Endothelial cell (in vitro differentiated cells): ENCODE measurements at regions not wholly inside any gene's neighbourhood (a gene's known extent, or its start where the extent isn't known, plus 50 kb on each side); places are given as distances from the start of the nearest gene placed in this dataset.
"Not testable (repeated sequence)": the region's sequence is repeated elsewhere in the genome, so short reads cannot be mapped to it uniquely, and the experiment has no call there.

Source experiments
- DNase-seq: peaks from one replicate; pipeline ENCODE4 v3.0.0; 2021; ENCODE audit warnings: low spot score
- H3K27ac Mint-ChIP-seq: one replicate; pipeline ENCODE4 v1.8.0; 2021; ENCODE audit warnings: mixed read lengths, inconsistent platforms; ENCODE audit not compliant: unreplicated experiment
- H3K27me3 Mint-ChIP-seq: one replicate; pipeline ENCODE4 v1.8.0; 2021; ENCODE audit warnings: mild to moderate bottlenecking, moderate library complexity, mixed read lengths, inconsistent platforms; ENCODE audit not compliant: unreplicated experiment
- H3K36me3 Mint-ChIP-seq: one replicate; pipeline ENCODE4 v1.8.0; 2021; ENCODE audit warnings: mild to moderate bottlenecking, low read depth, mixed read lengths, inconsistent platforms; ENCODE audit not compliant: unreplicated experiment
- H3K4me1 Mint-ChIP-seq: one replicate; pipeline ENCODE4 v1.8.0; 2021; ENCODE audit warnings: mild to moderate bottlenecking, mixed read lengths, inconsistent platforms; ENCODE audit not compliant: unreplicated experiment
- H3K4me3 Mint-ChIP-seq: one replicate; pipeline ENCODE4 v1.8.0; 2021; ENCODE audit warnings: mild to moderate bottlenecking, mixed read lengths, inconsistent platforms; ENCODE audit not compliant: unreplicated experiment
- H3K9me3 Mint-ChIP-seq: one replicate; pipeline ENCODE4 v1.8.0; 2021; ENCODE audit warnings: mixed read lengths, inconsistent platforms; ENCODE audit not compliant: unreplicated experiment
- CTCF ChIP-seq: fragments of 200-600 bp; sonication (generic); IDR thresholded peaks from one replicate; pipeline ENCODE4 v1.5.0; 2021; ENCODE audit warnings: antibody characterized with exemption; ENCODE audit not compliant: unreplicated experiment

GRCh38 chr17:71809537-71809936 lies 311.3 kb upstream of the SOX9 start:
- H3K36me3 Mint-ChIP-seq: no peaks in the 10 kb centered on the region
- no peak overlapping the region for H3K27ac Mint-ChIP-seq
- no peaks in the 10 kb centered on the region for H3K4me1 Mint-ChIP-seq
- no peak for TF ChIP-seq CTCF
- H3K4me3 Mint-ChIP-seq: no peak overlapping the region
- peaks cover 6% of the 10 kb centered on the region for H3K27me3 Mint-ChIP-seq
- DNase-seq: no peak
- H3K9me3 Mint-ChIP-seq: no peaks in the 10 kb centered on the region

GRCh38 chr17:71813861-71814260 lies 307.0 kb upstream of the SOX9 start:
- not testable (repeated sequence) for H3K27ac Mint-ChIP-seq, H3K4me1 Mint-ChIP-seq, H3K36me3 Mint-ChIP-seq, H3K4me3 Mint-ChIP-seq, H3K27me3 Mint-ChIP-seq, DNase-seq, H3K9me3 Mint-ChIP-seq

GRCh38 chr17:71821511-71821910 lies 299.3 kb upstream of the SOX9 start:
- TF ChIP-seq CTCF: no peak
- H3K27me3 Mint-ChIP-seq: no peaks in the 10 kb centered on the region
- no peak overlapping the region for H3K27ac Mint-ChIP-seq

GRCh38 chr17:71824671-71825070 lies 296.1 kb upstream of the SOX9 start:
- H3K9me3 Mint-ChIP-seq: no peaks in the 10 kb centered on the region
- no peaks in the 10 kb centered on the region for H3K27me3 Mint-ChIP-seq
- peaks cover 11% of the 10 kb centered on the region for H3K4me1 Mint-ChIP-seq
- no peak for TF ChIP-seq CTCF
- H3K36me3 Mint-ChIP-seq: no peaks in the 10 kb centered on the region
- no peak overlapping the region for H3K4me3 Mint-ChIP-seq
- no peak for DNase-seq
- H3K27ac Mint-ChIP-seq: no peak overlapping the region

More at GRCh38 chr17:71821511-71821910, 299.3 kb upstream of the SOX9 start:
- Mint-ChIP-seq H3K4me1 (no peaks in the 10 kb centered on the region), H3K4me3 (no peak overlapping the region), H3K9me3 (no peaks in the 10 kb centered on the region), H3K36me3 (no peaks in the 10 kb centered on the region)
- DNase-seq: no peak

- no peak overlapping the region for H3K4me3 Mint-ChIP-seq
- no peak overlapping the region for H3K27ac Mint-ChIP-seq
- H3K27me3 Mint-ChIP-seq: no peaks in the 10 kb centered on the region
- no peaks in the 10 kb centered on the region for H3K9me3 Mint-ChIP-seq
- H3K4me1 Mint-ChIP-seq: peaks cover 11% of the 10 kb centered on the region
- no peaks in the 10 kb centered on the region for H3K36me3 Mint-ChIP-seq
- no peak for DNase-seq
- TF ChIP-seq CTCF: no peak
These were observed 295.1 kb upstream of the SOX9 start for GRCh38 chr17:71825687-71826086.

- Mint-ChIP-seq H3K4me3 (no peak overlapping the region), H3K9me3 (no peaks in the 10 kb centered on the region), H3K27me3 (no peaks in the 10 kb centered on the region), H3K27ac (no peak overlapping the region), H3K4me1 (peaks cover 11% of the 10 kb centered on the region), H3K36me3 (no peaks in the 10 kb centered on the region)
- no peak for TF ChIP-seq CTCF
- DNase-seq: peak; percentile 8
These were observed 292.6 kb upstream of the SOX9 start for GRCh38 chr17:71828182-71828596.
